ENCODE measurements at regions not wholly inside any gene's neighbourhood (a gene's known extent, or its start where the extent isn't known, plus 50 kb on each side); places are given as distances from the start of the nearest gene placed in this dataset.
"Not testable (repeated sequence)": the region's sequence is repeated elsewhere in the genome, so short reads cannot be mapped to it uniquely, and the experiment has no call there.

GRCh38 chr6:60789601-60790000 lies 1496.4 kb downstream of the KHDRBS2 start:
- 97% methylated on average over 5 of the region's 13 CpGs for WGBS (ENCODE audit: insufficient coverage, low lambda C conversion rate)
- not testable (repeated sequence) for H3K4me3 ChIP-seq (ENCODE audit: low read length); H3K27me3 ChIP-seq (ENCODE audit: control insufficient read depth, insufficient read depth, low read length); H3K9me3 ChIP-seq (ENCODE audit: control insufficient read depth, low read depth, low read length); H3K36me3 ChIP-seq (ENCODE audit: control insufficient read depth, insufficient read depth, low read length); H3K4me1 ChIP-seq (ENCODE audit: control insufficient read depth, insufficient read depth, low read length); DNase-seq; H3K27ac ChIP-seq (ENCODE audit: low read length)

- not testable (repeated sequence) for H3K4me1 ChIP-seq (ENCODE audit: control insufficient read depth, insufficient read depth, low read length); H3K4me3 ChIP-seq (ENCODE audit: low read length); H3K27ac ChIP-seq (ENCODE audit: low read length); H3K27me3 ChIP-seq (ENCODE audit: control insufficient read depth, insufficient read depth, low read length); H3K9me3 ChIP-seq (ENCODE audit: control insufficient read depth, low read depth, low read length); H3K36me3 ChIP-seq (ENCODE audit: control insufficient read depth, insufficient read depth, low read length)
- WGBS (ENCODE audit: insufficient coverage, low lambda C conversion rate): no CpG with 5 or more reads among the region's 4 CpGs
- DNase-seq: peak; percentile 19 to 56
These were observed 1503.1 kb downstream of the KHDRBS2 start for GRCh38 chr6:60782698-60783464.

GRCh38 chr6:60779591-60779990 lies 1506.4 kb downstream of the KHDRBS2 start:
- H3K36me3 ChIP-seq (ENCODE audit: control insufficient read depth, insufficient read depth, low read length); H3K4me1 ChIP-seq (ENCODE audit: control insufficient read depth, insufficient read depth, low read length); H3K9me3 ChIP-seq (ENCODE audit: control insufficient read depth, low read depth, low read length); H3K27ac ChIP-seq (ENCODE audit: low read length); H3K4me3 ChIP-seq (ENCODE audit: low read length); DNase-seq; H3K27me3 ChIP-seq (ENCODE audit: control insufficient read depth, insufficient read depth, low read length): not testable (repeated sequence)
- no CpG with 5 or more reads among the region's 3 CpGs for WGBS (ENCODE audit: insufficient coverage, low lambda C conversion rate)

- H3K27ac ChIP-seq (ENCODE audit: low read length); H3K4me3 ChIP-seq (ENCODE audit: low read length); H3K36me3 ChIP-seq (ENCODE audit: control insufficient read depth, insufficient read depth, low read length); H3K9me3 ChIP-seq (ENCODE audit: control insufficient read depth, low read depth, low read length); H3K27me3 ChIP-seq (ENCODE audit: control insufficient read depth, insufficient read depth, low read length): not testable (repeated sequence)
- H3K4me1 ChIP-seq (ENCODE audit: control insufficient read depth, insufficient read depth, low read length): peaks cover 15% of the 10 kb centered on the region
- WGBS (ENCODE audit: insufficient coverage, low lambda C conversion rate): no CpG with 5 or more reads among the region's 4 CpGs
- DNase-seq: peak; percentile 23 to 56
These were observed 1518.1 kb downstream of the KHDRBS2 start for GRCh38 chr6:60767791-60768499.

- not testable (repeated sequence) for H3K27ac ChIP-seq (ENCODE audit: low read length); H3K36me3 ChIP-seq (ENCODE audit: control insufficient read depth, insufficient read depth, low read length); H3K9me3 ChIP-seq (ENCODE audit: control insufficient read depth, low read depth, low read length); H3K4me3 ChIP-seq (ENCODE audit: low read length); H3K27me3 ChIP-seq (ENCODE audit: control insufficient read depth, insufficient read depth, low read length); DNase-seq
- peaks cover 15% of the 10 kb centered on the region for H3K4me1 ChIP-seq (ENCODE audit: control insufficient read depth, insufficient read depth, low read length)
These were observed 1520.7 kb downstream of the KHDRBS2 start for GRCh38 chr6:60765331-60765730.

GRCh38 chr6:60763464-60764080 lies 1522.5 kb downstream of the KHDRBS2 start:
- H3K27ac ChIP-seq (ENCODE audit: low read length); H3K4me3 ChIP-seq (ENCODE audit: low read length); H3K9me3 ChIP-seq (ENCODE audit: control insufficient read depth, low read depth, low read length); DNase-seq; H3K36me3 ChIP-seq (ENCODE audit: control insufficient read depth, insufficient read depth, low read length); H3K27me3 ChIP-seq (ENCODE audit: control insufficient read depth, insufficient read depth, low read length): not testable (repeated sequence)
- no CpG with 5 or more reads among the region's 4 CpGs for WGBS (ENCODE audit: insufficient coverage, low lambda C conversion rate)
- peaks cover 12% of the 10 kb centered on the region for H3K4me1 ChIP-seq (ENCODE audit: control insufficient read depth, insufficient read depth, low read length)

GRCh38 chr6:60760928-60761327 lies 1525.1 kb downstream of the KHDRBS2 start:
- H3K27ac ChIP-seq (ENCODE audit: low read length); H3K27me3 ChIP-seq (ENCODE audit: control insufficient read depth, insufficient read depth, low read length); H3K4me3 ChIP-seq (ENCODE audit: low read length); H3K36me3 ChIP-seq (ENCODE audit: control insufficient read depth, insufficient read depth, low read length); DNase-seq; H3K4me1 ChIP-seq (ENCODE audit: control insufficient read depth, insufficient read depth, low read length); H3K9me3 ChIP-seq (ENCODE audit: control insufficient read depth, low read depth, low read length): not testable (repeated sequence)
- WGBS (ENCODE audit: insufficient coverage, low lambda C conversion rate): no CpG with 5 or more reads among the region's 1 CpG

GRCh38 chr6:60759149-60759825 lies 1526.7 kb downstream of the KHDRBS2 start:
- not testable (repeated sequence) for H3K4me3 ChIP-seq (ENCODE audit: low read length); H3K4me1 ChIP-seq (ENCODE audit: control insufficient read depth, insufficient read depth, low read length); H3K27ac ChIP-seq (ENCODE audit: low read length); H3K36me3 ChIP-seq (ENCODE audit: control insufficient read depth, insufficient read depth, low read length); H3K9me3 ChIP-seq (ENCODE audit: control insufficient read depth, low read depth, low read length); H3K27me3 ChIP-seq (ENCODE audit: control insufficient read depth, insufficient read depth, low read length)
- peak in 1 of 2 donors; percentile 39 for DNase-seq
- WGBS (ENCODE audit: insufficient coverage, low lambda C conversion rate): no CpG with 5 or more reads among the region's 2 CpGs

- H3K27me3 ChIP-seq (ENCODE audit: control insufficient read depth, insufficient read depth, low read length); H3K4me3 ChIP-seq (ENCODE audit: low read length); H3K4me1 ChIP-seq (ENCODE audit: control insufficient read depth, insufficient read depth, low read length); H3K9me3 ChIP-seq (ENCODE audit: control insufficient read depth, low read depth, low read length); H3K36me3 ChIP-seq (ENCODE audit: control insufficient read depth, insufficient read depth, low read length); H3K27ac ChIP-seq (ENCODE audit: low read length): not testable (repeated sequence)
- DNase-seq: peak; percentile 7 to 45
- WGBS (ENCODE audit: insufficient coverage, low lambda C conversion rate): 60% methylated on average over 2 of the region's 9 CpGs
These were observed 1527.3 kb downstream of the KHDRBS2 start for GRCh38 chr6:60758725-60759124.

- Histone ChIP-seq H3K27me3 (ENCODE audit: control insufficient read depth, insufficient read depth, low read length) (no peaks in the 10 kb centered on the region), H3K4me3 (ENCODE audit: low read length) (no peak overlapping the region), H3K27ac (ENCODE audit: low read length) (no peak overlapping the region), H3K36me3 (ENCODE audit: control insufficient read depth, insufficient read depth, low read length) (no peaks in the 10 kb centered on the region), H3K9me3 (ENCODE audit: control insufficient read depth, low read depth, low read length) (peaks cover 3% of the 10 kb centered on the region), H3K4me1 (ENCODE audit: control insufficient read depth, insufficient read depth, low read length) (no peaks in the 10 kb centered on the region)
- DNase-seq: peak; percentile 7 to 30
These were observed 1531.1 kb downstream of the KHDRBS2 start for GRCh38 chr6:60754879-60755278.
